GM21447 (cell line): ENCODE measurements at regions not wholly inside any gene's neighbourhood (a gene's known extent, or its start where the extent isn't known, plus 50 kb on each side); places are given as distances from the start of the nearest gene placed in this dataset.
A peak's percentile ranks its signal among the peaks of the same experiment; 100 is the strongest.

Experiments
- ATAC-seq: cut with Tn5 transposase; IDR thresholded peaks from one replicate; pipeline ENCODE4 v1.9.1; 2021; ENCODE audit not compliant: unreplicated experiment

DNA sequence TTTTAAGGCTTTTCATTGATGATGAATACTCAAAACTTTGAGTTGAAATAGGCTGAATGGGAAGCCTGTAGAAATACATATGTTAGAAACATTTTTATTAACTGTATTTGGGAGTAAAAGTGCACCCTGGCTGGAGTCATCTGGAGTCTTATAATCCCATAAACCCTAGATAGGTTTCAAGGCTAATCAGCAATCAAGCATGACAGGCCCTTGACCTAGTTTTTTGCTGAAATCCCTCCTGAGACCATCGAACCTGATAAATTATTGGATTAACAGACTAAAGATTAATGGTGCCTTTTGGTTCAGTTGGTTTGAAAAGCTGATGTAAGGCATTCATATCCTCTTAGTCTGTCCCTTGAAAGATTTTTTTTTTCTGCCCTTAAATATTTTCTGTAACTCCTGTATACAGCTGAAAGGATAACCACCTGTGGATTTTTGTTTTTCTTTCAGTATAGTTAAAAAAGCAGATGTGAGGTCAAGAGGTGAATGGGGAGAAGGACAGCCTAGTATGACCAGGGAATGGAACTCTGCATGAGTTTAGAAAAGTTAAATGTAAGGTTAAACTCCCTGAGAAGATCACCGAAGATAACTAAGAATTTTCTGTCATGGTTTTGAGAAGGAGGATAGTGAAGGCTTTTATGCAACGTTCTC is 69.4 kb upstream of the STXBP5L start:
- no peak for ATAC-seq

- no peak for ATAC-seq
Measured at GRCh38 chr3:120839120-120839519, 68.9 kb upstream of the STXBP5L start.

DNA sequence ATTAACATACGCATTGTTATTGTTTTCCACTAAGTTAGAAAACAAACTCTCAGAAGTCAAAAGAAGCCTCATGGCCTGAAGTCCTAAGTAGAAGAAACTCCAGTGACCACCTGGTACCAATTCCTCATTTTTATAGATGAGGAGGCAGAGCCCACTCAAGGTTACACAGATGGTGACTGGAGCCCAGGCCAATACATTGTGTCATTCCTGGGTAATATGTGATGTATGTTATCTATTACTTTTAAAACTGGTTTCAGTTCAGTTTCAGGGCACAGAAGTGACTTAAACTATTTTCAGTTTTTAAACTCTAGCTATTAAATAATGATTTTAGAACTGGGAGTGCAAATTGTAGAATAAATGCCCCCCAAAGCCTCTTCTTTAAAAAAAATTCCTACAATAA is 66.7 kb upstream of the STXBP5L start:
- peak; percentile 54 for ATAC-seq

GRCh38 chr3:120846073-120846472 is 61.9 kb upstream of the STXBP5L start:
- ATAC-seq: no peak

DNA sequence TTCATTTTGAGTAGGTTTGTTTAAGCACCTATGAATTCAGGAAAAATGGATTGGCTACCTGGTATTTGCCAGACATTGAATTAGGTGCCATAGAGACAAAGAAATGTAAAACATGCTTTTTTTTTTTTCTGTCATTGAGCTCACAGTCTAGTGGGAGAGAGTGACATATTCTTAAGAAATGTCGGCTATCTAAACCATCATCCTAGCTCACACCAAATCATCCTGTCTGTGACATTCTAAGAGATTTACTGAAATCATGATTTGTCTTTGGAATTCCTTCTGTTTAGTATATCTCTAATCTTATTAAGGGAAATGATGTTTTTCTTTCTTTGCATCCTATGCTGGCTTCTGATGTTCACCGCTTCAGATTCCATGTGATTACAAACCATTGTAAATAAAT is 59.5 kb upstream of the STXBP5L start:
- no peak for ATAC-seq

DNA sequence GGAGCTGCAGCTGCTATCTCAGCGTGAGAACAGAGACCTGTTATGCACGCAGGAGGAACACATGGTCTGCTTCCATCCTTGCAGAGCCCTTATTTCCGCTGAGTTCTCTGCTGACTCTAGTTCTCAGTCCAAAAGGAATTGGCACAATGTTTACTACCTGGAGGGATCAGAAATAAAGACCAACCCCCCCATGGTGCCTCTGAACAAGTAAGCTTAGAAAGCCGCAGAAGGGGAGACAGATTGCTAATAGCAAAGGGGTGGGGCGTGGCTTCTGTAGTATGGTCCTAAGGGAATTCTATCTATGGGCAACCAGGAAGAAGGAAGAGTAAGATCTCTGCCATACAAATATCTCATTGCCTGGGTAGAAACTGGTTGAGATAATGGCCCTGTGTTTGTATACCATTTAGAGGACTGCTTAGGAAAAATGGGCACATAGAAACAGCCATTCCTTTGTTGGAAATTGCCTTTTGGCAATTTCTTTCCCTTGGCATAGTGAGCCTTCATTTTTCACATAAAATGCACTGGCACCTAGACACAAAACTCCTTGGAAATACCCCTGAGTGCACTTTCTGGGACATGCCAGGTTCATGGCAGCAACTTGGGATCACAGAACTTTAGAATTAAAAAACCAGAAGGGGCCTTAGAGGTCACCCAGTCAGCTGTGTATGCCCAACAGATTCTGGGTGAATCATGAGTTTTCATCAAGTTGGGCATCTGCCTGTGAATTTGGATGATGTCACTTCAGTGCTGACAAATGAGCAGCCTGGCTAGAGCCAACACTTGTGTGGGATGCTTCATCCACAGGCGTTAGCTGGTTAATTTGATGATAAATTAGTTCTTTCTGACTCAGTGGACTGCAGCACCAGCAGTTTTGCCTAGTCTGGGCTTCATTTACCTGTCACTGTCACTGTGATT is 57.4 kb upstream of the STXBP5L start:
- no peak for ATAC-seq

DNA sequence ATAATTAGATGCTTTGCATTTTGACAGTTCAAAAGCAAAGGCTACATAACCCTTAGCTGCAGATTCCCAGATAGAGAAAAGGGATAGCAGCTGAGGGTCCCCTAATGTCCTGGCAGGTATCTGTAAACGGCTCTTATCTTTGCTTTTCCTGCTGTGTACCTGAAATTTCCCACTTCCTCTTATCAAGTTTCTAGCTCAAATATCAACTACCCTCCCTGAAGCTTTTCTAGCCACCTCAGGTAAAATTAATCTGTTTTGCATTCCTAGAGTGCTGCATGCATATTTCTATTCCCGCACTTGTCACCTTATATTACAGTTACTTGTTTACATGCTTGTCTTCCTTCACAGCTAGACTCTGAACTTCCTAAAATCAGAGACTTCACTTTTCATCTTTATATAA is 55.6 kb upstream of the STXBP5L start:
- ATAC-seq: no peak

DNA sequence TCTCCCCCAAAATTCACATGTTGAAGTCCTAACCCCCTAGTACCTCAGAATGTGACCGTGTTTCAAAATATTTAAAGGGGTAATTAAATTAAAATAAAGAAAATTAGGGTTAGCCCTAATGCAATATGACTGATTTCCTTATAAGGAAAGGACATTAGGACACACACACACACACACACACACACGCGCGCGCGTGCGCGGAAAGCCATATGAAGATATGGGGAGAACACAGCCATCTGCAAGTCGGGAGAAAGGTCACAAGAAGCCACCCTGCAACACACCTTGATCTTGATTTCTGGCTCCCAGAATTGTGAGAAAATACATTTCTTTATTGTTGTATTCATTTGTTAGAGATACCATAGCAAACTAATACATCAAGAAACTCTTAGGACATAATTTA is 54.6 kb upstream of the STXBP5L start:
- ATAC-seq: no peak

- ATAC-seq: no peak
Measured at GRCh38 chr3:120854908-120855526, 53.0 kb upstream of the STXBP5L start.

GRCh38 chr3:120855665-120856437 is 52.2 kb upstream of the STXBP5L start:
- ATAC-seq: no peak
